ENCODE measurements at regions not wholly inside any gene's neighbourhood (a gene's known extent, or its start where the extent isn't known, plus 50 kb on each side); places are given as distances from the start of the nearest gene placed in this dataset.

DNA sequence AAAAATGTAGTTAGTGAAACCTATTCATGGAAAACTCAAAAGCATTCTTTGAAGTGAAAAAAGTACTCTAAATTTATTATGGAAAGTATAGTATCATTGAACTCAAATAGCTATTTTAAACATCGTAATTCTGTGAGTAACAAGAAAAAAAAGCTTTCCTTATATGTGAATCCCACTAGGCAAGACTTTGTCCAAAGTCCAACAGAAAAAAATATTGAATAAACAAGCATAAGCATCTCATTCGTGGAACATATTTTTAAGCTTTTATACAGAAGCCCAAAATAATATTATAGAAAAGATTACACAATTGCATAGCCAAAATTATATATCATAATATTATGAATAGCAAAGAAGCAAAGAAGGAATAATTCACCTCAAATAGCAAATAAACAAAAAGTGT is 79.4 kb upstream of the IFNE start:
- TF ChIP-seq, protein P1, sequence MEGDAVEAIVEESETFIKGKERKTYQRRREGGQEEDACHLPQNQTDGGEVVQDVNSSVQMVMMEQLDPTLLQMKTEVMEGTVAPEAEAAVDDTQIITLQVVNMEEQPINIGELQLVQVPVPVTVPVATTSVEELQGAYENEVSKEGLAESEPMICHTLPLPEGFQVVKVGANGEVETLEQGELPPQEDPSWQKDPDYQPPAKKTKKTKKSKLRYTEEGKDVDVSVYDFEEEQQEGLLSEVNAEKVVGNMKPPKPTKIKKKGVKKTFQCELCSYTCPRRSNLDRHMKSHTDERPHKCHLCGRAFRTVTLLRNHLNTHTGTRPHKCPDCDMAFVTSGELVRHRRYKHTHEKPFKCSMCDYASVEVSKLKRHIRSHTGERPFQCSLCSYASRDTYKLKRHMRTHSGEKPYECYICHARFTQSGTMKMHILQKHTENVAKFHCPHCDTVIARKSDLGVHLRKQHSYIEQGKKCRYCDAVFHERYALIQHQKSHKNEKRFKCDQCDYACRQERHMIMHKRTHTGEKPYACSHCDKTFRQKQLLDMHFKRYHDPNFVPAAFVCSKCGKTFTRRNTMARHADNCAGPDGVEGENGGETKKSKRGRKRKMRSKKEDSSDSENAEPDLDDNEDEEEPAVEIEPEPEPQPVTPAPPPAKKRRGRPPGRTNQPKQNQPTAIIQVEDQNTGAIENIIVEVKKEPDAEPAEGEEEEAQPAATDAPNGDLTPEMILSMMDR (IDR thresholded peaks at IDR 0.05; ENCODE audit: low read length): no peak
- TF ChIP-seq EZH2 (optimal IDR thresholded peaks at IDR 0.05; ENCODE audit: low read depth, low read length): no peak
- TF ChIP-seq EZH2phosphoT487 (IDR thresholded peaks at IDR 0.05; ENCODE audit: low read length): no peak

Measured in MM.1S (cell line).